ENCODE measurements at regions not wholly inside any gene's neighbourhood (a gene's known extent, or its start where the extent isn't known, plus 50 kb on each side); places are given as distances from the start of the nearest gene placed in this dataset.

- Histone ChIP-seq H3K27me3 (ENCODE audit: control insufficient read depth, insufficient read depth, low read length) (no peaks in the 10 kb centered on the region), H3K27ac (ENCODE audit: low read depth, low read length) (no peak overlapping the region)
- no peak for DNase-seq (ENCODE audit: low read depth in 4 of 6, low spot score in 6 of 6)
These were observed 460.2 kb upstream of the UBE2E3 start for GRCh38 chr2:180520206-180520605.

GRCh38 chr2:180519276-180519675 lies 461.1 kb upstream of the UBE2E3 start:
- no peak for DNase-seq (ENCODE audit: low read depth in 4 of 6, low spot score in 6 of 6)
- no peaks in the 10 kb centered on the region for H3K27me3 ChIP-seq (ENCODE audit: control insufficient read depth, insufficient read depth, low read length)
- no peaks in the 10 kb centered on the region for H3K4me1 ChIP-seq (ENCODE audit: control insufficient read depth, insufficient read depth, low read length)
- no peak overlapping the region for H3K27ac ChIP-seq (ENCODE audit: low read depth, low read length)
- no peak overlapping the region for H3K4me3 ChIP-seq (ENCODE audit: low read depth, low read length)
- H3K9me3 ChIP-seq (ENCODE audit: control insufficient read depth, insufficient read depth, low read length): no peaks in the 10 kb centered on the region
- H3K36me3 ChIP-seq (ENCODE audit: control insufficient read depth, insufficient read depth, low read length): no peaks in the 10 kb centered on the region

More at GRCh38 chr2:180520206-180520605, 460.2 kb upstream of the UBE2E3 start:
- H3K36me3 ChIP-seq (ENCODE audit: control insufficient read depth, insufficient read depth, low read length): no peaks in the 10 kb centered on the region
- no peak overlapping the region for H3K4me3 ChIP-seq (ENCODE audit: low read depth, low read length)
- H3K4me1 ChIP-seq (ENCODE audit: control insufficient read depth, insufficient read depth, low read length): no peaks in the 10 kb centered on the region
- H3K9me3 ChIP-seq (ENCODE audit: control insufficient read depth, insufficient read depth, low read length): no peaks in the 10 kb centered on the region

- 53% methylated on average over 2 of the region's 2 CpGs for WGBS (ENCODE audit: insufficient coverage)
- no peaks in the 10 kb centered on the region for H3K9me3 ChIP-seq (ENCODE audit: control insufficient read depth, insufficient read depth, low read length)
- no peaks in the 10 kb centered on the region for H3K4me1 ChIP-seq (ENCODE audit: control insufficient read depth, insufficient read depth, low read length)
- DNase-seq (ENCODE audit: low read depth in 4 of 6, low spot score in 6 of 6): peak in 1 of 6 donors; percentile 73
- no peak overlapping the region for H3K4me3 ChIP-seq (ENCODE audit: low read depth, low read length)
- H3K36me3 ChIP-seq (ENCODE audit: control insufficient read depth, insufficient read depth, low read length): no peaks in the 10 kb centered on the region
- H3K27me3 ChIP-seq (ENCODE audit: control insufficient read depth, insufficient read depth, low read length): no peaks in the 10 kb centered on the region
- no peak overlapping the region for H3K27ac ChIP-seq (ENCODE audit: low read depth, low read length)
These were observed 464.2 kb upstream of the UBE2E3 start for GRCh38 chr2:180516232-180516631.

DNA sequence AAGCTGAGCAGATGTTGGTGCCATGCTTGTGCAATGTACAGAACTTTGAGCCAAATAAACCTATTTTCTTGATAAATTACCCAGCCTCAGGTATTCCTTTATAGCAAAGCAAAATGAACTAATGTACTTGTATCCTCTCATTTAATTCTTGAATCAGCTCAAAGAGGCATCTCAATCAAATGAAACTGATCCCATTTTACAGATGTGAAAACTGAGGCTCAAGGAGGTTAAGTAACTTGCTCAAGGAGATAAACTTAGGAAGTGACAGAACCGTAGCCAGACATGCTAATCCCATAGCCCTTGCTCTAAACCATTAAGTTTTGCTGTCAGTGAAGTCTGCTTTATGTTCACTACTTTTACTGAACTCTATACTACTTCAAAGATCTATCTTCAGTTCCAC lies 467.0 kb upstream of the UBE2E3 start:
- Histone ChIP-seq H3K9me3 (ENCODE audit: control insufficient read depth, insufficient read depth, low read length) (no peaks in the 10 kb centered on the region), H3K27ac (ENCODE audit: low read depth, low read length) (no peak overlapping the region), H3K36me3 (ENCODE audit: control insufficient read depth, insufficient read depth, low read length) (no peaks in the 10 kb centered on the region), H3K4me1 (ENCODE audit: control insufficient read depth, insufficient read depth, low read length) (no peaks in the 10 kb centered on the region), H3K4me3 (ENCODE audit: low read depth, low read length) (no peak overlapping the region), H3K27me3 (ENCODE audit: control insufficient read depth, insufficient read depth, low read length) (no peaks in the 10 kb centered on the region)
- no CpG with 5 or more reads among the region's 1 CpG for WGBS (ENCODE audit: insufficient coverage)
- DNase-seq (ENCODE audit: low read depth in 4 of 6, low spot score in 6 of 6): no peak

- H3K36me3 ChIP-seq (ENCODE audit: control insufficient read depth, insufficient read depth, low read length): no peaks in the 10 kb centered on the region
- no peaks in the 10 kb centered on the region for H3K27me3 ChIP-seq (ENCODE audit: control insufficient read depth, insufficient read depth, low read length)
- DNase-seq (ENCODE audit: low read depth in 4 of 6, low spot score in 6 of 6): no peak
- no CpG with 5 or more reads among the region's 2 CpGs for WGBS (ENCODE audit: insufficient coverage)
- no peaks in the 10 kb centered on the region for H3K9me3 ChIP-seq (ENCODE audit: control insufficient read depth, insufficient read depth, low read length)
- no peak overlapping the region for H3K27ac ChIP-seq (ENCODE audit: low read depth, low read length)
- H3K4me1 ChIP-seq (ENCODE audit: control insufficient read depth, insufficient read depth, low read length): no peaks in the 10 kb centered on the region
- no peak overlapping the region for H3K4me3 ChIP-seq (ENCODE audit: low read depth, low read length)
These were observed 471.9 kb upstream of the UBE2E3 start for GRCh38 chr2:180508458-180508857.

GRCh38 chr2:180507028-180507427 lies 473.4 kb upstream of the UBE2E3 start:
- Histone ChIP-seq H3K27ac (ENCODE audit: low read depth, low read length) (no peak overlapping the region), H3K9me3 (ENCODE audit: control insufficient read depth, insufficient read depth, low read length) (no peaks in the 10 kb centered on the region), H3K36me3 (ENCODE audit: control insufficient read depth, insufficient read depth, low read length) (no peaks in the 10 kb centered on the region), H3K4me1 (ENCODE audit: control insufficient read depth, insufficient read depth, low read length) (no peaks in the 10 kb centered on the region), H3K27me3 (ENCODE audit: control insufficient read depth, insufficient read depth, low read length) (no peaks in the 10 kb centered on the region), H3K4me3 (ENCODE audit: low read depth, low read length) (no peak overlapping the region)
- no CpG with 5 or more reads among the region's 2 CpGs for WGBS (ENCODE audit: insufficient coverage)
- DNase-seq (ENCODE audit: low read depth in 4 of 6, low spot score in 6 of 6): no peak

GRCh38 chr2:180505203-180505602 lies 475.2 kb upstream of the UBE2E3 start:
- Histone ChIP-seq H3K36me3 (ENCODE audit: control insufficient read depth, insufficient read depth, low read length) (no peaks in the 10 kb centered on the region), H3K4me1 (ENCODE audit: control insufficient read depth, insufficient read depth, low read length) (no peaks in the 10 kb centered on the region), H3K27ac (ENCODE audit: low read depth, low read length) (no peak overlapping the region), H3K27me3 (ENCODE audit: control insufficient read depth, insufficient read depth, low read length) (no peaks in the 10 kb centered on the region), H3K9me3 (ENCODE audit: control insufficient read depth, insufficient read depth, low read length) (no peaks in the 10 kb centered on the region), H3K4me3 (ENCODE audit: low read depth, low read length) (no peak overlapping the region)
- DNase-seq (ENCODE audit: low read depth in 4 of 6, low spot score in 6 of 6): no peak
- WGBS (ENCODE audit: insufficient coverage): no CpG with 5 or more reads among the region's 1 CpG

DNA sequence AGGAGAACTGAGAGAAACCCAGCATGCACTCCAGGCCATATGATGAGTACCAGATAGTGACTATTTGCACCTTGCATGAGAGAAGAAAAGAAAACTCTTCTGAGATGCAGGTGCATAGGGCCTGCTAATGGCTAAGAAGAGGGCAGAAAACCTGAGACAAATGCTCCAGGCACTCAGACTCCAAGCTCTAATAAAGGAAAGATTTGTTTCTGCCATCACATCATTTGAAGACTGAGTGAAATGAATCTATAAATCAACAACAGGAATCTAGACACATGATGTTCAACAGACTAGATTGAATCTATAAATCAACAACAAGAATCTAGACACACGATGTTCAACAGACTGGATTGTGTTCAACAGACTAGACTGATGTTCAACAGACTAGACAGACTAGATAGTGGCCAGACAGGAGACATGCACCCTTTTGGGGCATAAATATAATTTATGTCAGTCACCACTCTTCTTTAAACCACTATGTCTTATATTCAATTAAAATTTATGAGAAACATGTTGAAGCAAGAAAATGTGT lies 482.7 kb upstream of the UBE2E3 start:
- Histone ChIP-seq H3K4me3 (ENCODE audit: low read depth, low read length) (no peak overlapping the region), H3K27ac (ENCODE audit: low read depth, low read length) (no peak overlapping the region), H3K27me3 (ENCODE audit: control insufficient read depth, insufficient read depth, low read length) (no peaks in the 10 kb centered on the region), H3K9me3 (ENCODE audit: control insufficient read depth, insufficient read depth, low read length) (no peaks in the 10 kb centered on the region), H3K36me3 (ENCODE audit: control insufficient read depth, insufficient read depth, low read length) (no peaks in the 10 kb centered on the region), H3K4me1 (ENCODE audit: control insufficient read depth, insufficient read depth, low read length) (no peaks in the 10 kb centered on the region)
- no peak for DNase-seq (ENCODE audit: low read depth in 4 of 6, low spot score in 6 of 6)
- no CpG with 5 or more reads among the region's 1 CpG for WGBS (ENCODE audit: insufficient coverage)

- H3K36me3 ChIP-seq (ENCODE audit: control insufficient read depth, insufficient read depth, low read length): no peaks in the 10 kb centered on the region
- 64% methylated on average over 2 of the region's 2 CpGs for WGBS (ENCODE audit: insufficient coverage)
- no peaks in the 10 kb centered on the region for H3K9me3 ChIP-seq (ENCODE audit: control insufficient read depth, insufficient read depth, low read length)
- no peak for DNase-seq (ENCODE audit: low read depth in 4 of 6, low spot score in 6 of 6)
- H3K27ac ChIP-seq (ENCODE audit: low read depth, low read length): no peak overlapping the region
- H3K4me3 ChIP-seq (ENCODE audit: low read depth, low read length): no peak overlapping the region
- no peaks in the 10 kb centered on the region for H3K27me3 ChIP-seq (ENCODE audit: control insufficient read depth, insufficient read depth, low read length)
- no peaks in the 10 kb centered on the region for H3K4me1 ChIP-seq (ENCODE audit: control insufficient read depth, insufficient read depth, low read length)
These were observed 484.8 kb upstream of the UBE2E3 start for GRCh38 chr2:180495606-180496005.

- no CpG with 5 or more reads among the region's 2 CpGs for WGBS (ENCODE audit: insufficient coverage)
- no peak for DNase-seq (ENCODE audit: low read depth in 4 of 6, low spot score in 6 of 6)
- no peaks in the 10 kb centered on the region for H3K36me3 ChIP-seq (ENCODE audit: control insufficient read depth, insufficient read depth, low read length)
- no peaks in the 10 kb centered on the region for H3K4me1 ChIP-seq (ENCODE audit: control insufficient read depth, insufficient read depth, low read length)
- H3K27me3 ChIP-seq (ENCODE audit: control insufficient read depth, insufficient read depth, low read length): no peaks in the 10 kb centered on the region
- no peaks in the 10 kb centered on the region for H3K9me3 ChIP-seq (ENCODE audit: control insufficient read depth, insufficient read depth, low read length)
- H3K27ac ChIP-seq (ENCODE audit: low read depth, low read length): no peak overlapping the region
- no peak overlapping the region for H3K4me3 ChIP-seq (ENCODE audit: low read depth, low read length)
These were observed 486.1 kb upstream of the UBE2E3 start for GRCh38 chr2:180494286-180494685.
